HG02884 (cell line): ENCODE measurements at regions not wholly inside any gene's neighbourhood (a gene's known extent, or its start where the extent isn't known, plus 50 kb on each side); places are given as distances from the start of the nearest gene placed in this dataset.

Experiments used
- ATAC-seq: cut with Tn5 transposase; IDR thresholded peaks from one replicate; pipeline ENCODE4 v1.9.1; 2021; ENCODE audit warnings: mild to moderate bottlenecking, moderate library complexity; ENCODE audit not compliant: unreplicated experiment

DNA sequence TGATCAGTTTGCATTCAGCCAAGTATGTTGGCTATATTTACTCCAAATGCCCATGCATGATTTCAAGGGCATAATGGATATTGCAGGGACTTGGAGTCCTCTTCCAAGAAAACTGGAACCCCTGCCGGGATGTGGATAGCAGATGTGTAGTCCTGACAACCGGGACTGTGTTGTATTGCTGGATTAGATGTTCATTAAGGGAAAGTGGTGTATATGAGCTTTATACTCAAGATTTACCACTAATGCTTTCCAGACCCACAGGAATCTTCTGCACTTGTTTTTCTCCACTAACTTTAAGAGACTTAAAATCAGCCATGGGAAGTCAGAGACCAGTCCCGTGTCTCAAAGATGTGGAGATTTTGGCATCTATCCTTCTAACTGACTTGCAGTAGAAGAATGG lies 770.9 kb downstream of the HDGFL1 start:
- ATAC-seq: no peak

DNA sequence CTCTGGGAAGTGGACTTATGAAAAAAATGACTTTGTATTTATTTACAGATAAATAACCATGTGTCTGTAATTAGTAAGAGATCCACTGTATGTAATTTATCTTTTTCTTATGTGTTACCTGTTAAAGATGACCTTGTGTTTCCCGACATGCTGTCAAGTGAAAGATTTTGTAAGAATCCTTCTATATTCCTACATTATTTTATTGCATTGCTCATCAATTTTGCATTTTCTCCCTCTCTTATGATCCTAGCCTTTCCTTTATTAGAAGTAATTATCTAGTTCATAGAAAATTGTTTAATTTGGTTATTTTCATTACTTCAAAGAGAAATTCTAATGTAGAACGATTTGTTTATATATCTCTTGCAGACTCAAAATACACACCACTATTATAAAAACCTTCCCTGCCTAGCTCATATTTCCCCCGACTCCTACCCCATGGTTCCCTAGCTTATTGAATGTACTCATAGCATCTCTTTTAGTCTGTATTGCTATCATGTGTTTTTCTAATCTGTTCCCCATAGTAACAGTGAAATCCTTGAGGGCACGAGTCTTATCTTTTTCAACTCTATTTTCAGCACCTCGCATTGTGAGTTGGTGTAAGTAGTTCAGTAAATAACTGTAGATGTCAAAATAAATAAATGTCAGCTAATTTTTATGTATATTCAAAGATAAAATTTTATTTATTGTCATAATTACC lies 774.4 kb downstream of the HDGFL1 start:
- no peak for ATAC-seq

DNA sequence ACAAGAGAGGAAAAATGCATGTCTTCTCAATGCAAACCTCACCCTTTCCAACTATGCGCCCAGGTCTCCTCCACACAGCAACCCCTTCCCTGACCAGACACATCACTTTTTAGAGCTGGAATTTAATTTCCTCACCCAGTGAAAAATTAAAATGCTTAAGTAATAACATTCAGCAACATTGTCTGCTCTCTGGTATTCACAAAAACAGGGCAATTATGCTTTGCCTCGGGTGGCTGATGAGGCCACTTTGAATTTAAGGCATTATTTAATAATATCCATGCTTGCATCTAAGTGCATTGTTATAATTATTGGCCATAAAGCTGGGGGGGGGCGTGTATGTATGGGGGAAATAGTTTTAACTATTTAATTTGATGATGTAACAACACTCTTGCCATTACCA lies 777.8 kb upstream of the NRSN1 start:
- ATAC-seq: no peak

- ATAC-seq: no peak
Measured at GRCh38 chr6:23349521-23350147, 776.4 kb upstream of the NRSN1 start.

- no peak for ATAC-seq
Measured at GRCh38 chr6:23350752-23351453, 775.1 kb upstream of the NRSN1 start.

DNA sequence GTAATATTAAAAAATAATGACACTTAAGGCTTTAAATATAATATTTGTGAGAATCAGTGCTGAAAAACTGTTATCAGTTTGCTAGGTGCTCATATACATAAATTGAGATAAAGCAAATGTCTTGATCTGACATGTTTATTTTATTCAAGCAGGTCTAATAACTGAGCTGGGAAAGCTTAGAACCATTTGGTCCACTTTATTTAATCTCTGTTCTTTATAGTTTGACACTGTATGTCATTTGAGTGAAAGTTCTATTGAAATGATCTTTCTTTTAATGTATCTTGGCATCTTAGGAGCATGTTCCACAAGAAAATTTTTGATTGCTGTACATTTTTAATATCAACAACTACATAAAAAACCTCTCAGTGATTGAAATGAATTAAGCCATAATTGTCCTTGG lies 772.0 kb upstream of the NRSN1 start:
- no peak for ATAC-seq

GRCh38 chr6:23357185-23357766 lies 768.7 kb upstream of the NRSN1 start:
- no peak for ATAC-seq

- no peak for ATAC-seq
Measured at GRCh38 chr6:23365732-23366131, 760.3 kb upstream of the NRSN1 start.

GRCh38 chr6:23367311-23367710 lies 758.7 kb upstream of the NRSN1 start:
- ATAC-seq: no peak

DNA sequence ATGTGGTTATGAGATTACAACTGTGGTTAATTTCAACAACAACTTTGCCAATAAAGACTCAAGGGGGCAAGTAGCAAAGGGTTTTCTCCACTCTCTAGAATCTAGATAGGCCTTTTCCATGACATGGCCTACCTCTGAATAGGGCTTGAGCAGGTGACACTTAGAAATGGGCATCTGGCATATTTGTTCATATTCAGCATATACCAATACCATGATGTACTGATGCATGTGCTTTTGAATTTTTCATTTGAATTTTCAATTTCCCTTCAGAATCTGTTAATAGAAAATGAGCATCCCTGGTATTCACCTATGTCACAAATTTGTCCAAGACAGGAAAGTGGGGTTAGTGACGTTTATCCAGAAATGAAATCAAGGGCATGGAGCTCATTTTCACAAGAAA lies 757.5 kb upstream of the NRSN1 start:
- ATAC-seq: no peak

DNA sequence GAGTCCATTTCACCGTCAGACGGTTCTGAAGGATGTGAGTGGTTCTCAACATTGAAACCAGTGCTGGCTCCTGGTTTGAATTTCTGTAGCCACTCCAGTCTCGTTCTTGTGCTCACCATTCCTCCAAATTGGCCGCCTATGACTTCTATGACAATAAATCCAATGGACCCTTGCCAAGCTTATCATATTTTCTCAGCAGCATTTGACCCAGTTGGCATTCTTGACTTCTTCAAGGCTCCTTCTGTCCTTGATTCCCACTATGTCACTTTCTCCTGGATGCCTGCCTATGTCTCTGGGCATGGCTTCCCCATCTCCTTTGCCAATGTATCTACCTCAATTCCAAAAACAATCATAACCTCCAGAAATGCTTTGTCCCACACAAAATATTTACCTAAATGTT lies 756.0 kb upstream of the NRSN1 start:
- no peak for ATAC-seq

DNA sequence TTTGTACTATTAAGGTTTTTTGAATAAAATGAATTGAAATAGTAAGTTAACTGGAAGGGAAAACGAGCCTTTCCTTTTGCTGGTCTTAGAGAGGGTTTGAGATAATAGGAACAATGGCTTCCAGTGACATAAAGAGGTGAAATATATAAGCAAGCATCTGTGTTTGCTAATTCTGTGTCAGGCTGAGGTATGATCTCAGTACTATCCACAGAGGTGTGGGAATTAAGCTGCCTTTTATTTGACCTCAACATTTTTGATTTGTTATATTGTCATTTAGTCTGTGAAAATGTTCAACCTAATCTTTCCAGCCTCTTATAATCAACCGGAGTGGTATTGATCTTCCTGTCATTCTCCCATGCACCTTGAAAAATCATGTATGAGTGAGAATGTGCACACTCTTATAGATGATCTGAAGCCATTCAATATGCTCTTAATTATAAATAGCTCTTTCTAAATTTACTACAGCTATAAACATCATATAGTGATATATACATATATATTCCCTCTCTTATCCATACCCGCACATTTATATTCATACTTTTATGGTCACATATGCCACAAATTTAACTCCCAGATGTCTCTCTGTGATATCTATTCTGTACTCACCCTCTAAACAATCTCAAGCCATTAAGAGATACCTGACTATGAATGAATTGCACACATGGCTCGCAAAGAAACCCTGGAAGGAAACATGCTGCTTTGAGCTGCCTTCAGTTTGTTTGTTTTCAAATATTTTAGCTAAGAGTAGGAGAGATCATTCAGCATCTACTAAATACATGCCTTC lies 754.7 kb upstream of the NRSN1 start:
- ATAC-seq: no peak

DNA sequence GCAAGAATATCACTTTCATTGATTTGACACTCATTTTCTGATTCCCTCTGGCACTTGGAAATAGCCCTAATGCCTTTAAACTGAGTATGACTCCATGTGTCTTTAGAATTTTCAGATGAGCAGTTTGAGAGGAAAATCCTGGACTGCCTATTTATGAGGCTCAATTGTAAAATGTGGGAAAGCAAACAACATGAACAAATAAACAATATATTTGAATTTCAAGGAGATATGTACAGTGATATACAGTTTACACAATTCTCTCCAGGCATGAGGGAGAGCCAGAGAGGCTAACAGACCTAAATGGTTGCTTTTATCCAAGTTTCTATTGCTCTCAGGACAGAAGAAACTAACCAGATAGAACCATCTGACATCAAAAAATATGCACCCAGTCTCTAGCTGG lies 748.2 kb upstream of the NRSN1 start:
- ATAC-seq: no peak

DNA sequence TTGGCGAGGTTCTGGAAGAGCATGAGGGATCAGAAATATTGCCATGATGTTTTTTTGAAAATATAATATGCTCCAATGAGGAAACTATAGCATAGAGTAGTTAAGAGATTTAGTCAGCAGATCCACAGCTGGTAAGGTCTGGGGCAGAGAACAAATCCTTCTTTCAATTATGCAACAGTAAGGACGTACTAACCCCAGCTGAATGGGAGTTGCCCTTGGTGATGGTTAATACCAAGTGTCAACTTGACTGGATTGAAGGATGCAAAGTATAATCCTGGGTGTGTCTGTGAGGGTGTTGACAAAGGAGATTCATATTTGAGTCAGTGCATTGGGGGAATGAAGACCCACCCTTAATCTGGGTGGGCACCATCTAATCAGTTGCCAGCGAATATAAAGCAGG lies 745.5 kb upstream of the NRSN1 start:
- no peak for ATAC-seq

- no peak for ATAC-seq
Measured at GRCh38 chr6:23388086-23388783, 737.8 kb upstream of the NRSN1 start.

DNA sequence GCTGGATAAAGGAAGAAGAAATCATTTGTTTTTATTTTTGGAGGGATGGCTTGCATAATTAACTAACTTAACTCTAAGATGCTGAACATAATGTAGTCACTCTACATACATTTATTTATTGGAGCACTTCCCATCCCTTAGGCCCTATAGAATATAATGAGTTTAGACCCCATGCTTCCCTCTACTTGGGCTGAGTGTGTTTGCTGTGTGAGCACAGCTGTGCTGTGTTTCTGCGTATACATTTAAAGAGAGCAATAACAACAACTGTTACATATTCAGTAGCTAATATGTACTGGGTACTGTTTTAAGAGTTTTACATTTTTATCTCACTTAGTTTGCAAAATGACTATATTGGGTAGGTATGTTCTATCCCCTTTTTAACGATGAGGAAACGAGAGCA lies 736.6 kb upstream of the NRSN1 start:
- no peak for ATAC-seq

- no peak for ATAC-seq
Measured at GRCh38 chr6:23390221-23390620, 735.8 kb upstream of the NRSN1 start.

DNA sequence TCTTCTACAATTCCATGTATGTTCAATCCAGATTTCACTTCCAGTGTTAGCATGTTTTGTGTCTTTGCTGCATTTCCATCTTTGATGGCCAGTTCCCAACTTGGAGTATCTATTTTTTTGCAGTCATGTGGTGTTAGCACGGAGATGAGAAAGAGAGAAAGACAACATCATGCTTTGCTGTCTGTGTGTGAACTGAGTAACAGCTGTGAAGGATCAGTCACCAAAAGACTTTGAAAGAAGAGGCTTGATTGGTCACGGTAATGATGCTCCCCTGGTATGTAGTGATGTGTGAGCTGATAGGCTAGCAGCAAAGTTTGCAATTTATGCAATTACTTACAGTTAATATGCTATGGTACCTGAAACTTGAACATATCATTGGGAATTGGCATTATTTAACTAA lies 731.3 kb upstream of the NRSN1 start:
- ATAC-seq: no peak

DNA sequence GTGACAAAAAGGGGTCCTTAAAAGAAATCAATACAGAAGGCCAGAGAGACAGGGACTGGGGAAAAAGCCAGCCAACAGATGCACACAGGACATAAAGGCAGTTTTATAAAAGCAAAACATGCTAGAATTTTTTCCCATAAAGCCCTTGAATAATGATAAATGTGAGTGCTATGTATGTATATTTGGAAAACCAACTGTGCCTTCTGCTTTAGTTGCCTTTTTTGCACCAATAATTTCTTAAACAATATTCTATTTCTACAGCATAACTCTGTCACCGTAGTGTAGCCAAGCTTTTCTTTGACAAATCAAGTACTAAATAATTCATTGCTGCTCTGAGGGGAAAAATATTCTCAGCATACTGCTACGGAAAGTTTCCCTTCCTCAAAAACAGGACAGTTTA lies 730.6 kb upstream of the NRSN1 start:
- no peak for ATAC-seq

GRCh38 chr6:23396949-23397348 lies 729.1 kb upstream of the NRSN1 start:
- no peak for ATAC-seq

DNA sequence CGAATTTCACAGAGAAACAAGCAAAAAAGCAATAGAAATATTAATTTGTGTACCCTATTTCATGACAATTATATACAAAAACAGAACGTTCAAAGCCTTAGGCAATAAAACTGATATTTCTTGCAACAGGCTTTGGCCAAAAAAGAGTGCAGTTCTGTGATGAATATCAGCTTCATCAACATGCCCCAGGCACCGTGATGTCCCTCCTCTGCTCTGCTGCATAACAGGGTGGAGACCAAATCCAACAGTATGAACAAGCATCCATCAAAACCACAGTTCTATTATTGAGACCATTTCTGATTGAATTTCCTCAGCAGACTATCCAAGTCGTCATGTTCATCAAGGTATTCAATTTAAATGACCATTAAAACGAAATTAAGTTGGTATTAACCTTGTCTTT lies 722.6 kb upstream of the NRSN1 start:
- ATAC-seq: no peak
